WTC11 (cell line): ENCODE measurements at regions not wholly inside any gene's neighbourhood (a gene's known extent, or its start where the extent isn't known, plus 50 kb on each side); places are given as distances from the start of the nearest gene placed in this dataset.

Experiments
- ATAC-seq: fragments of 200-7000 bp; cut with Tn5 transposase; 2 replicates; pipeline ENCODE4 v1.10.0; 2021; ENCODE audit warnings: mild to moderate bottlenecking, moderate library complexity
- CTCF ChIA-PET: fragments of 300-600 bp; sonication (Branson Sonifier 250); formaldehyde crosslinking; loops from one replicate; lab custom pipeline; 2021; ENCODE audit warnings: antibody characterized with exemption; lab: Charles Lee
- POLR2A ChIA-PET: fragments of 350-600 bp; sonication (Branson Sonifier 250); formaldehyde crosslinking; loops from one replicate; lab custom pipeline; 2021; ENCODE audit warnings: antibody characterized with exemption; lab: Charles Lee
- DNase-seq: peaks from one replicate; pipeline ENCODE4 v3.0.0; 2021; ENCODE audit warnings: low spot score
- H3K27ac Mint-ChIP-seq: 2 replicates; pipeline ENCODE4 v1.8.0; 2021; ENCODE audit warnings: mixed read lengths
- H3K27me3 Mint-ChIP-seq: 2 replicates; pipeline ENCODE4 v1.8.0; 2021; ENCODE audit warnings: low read depth, mild to moderate bottlenecking, moderate library complexity, mixed read lengths
- H3K36me3 Mint-ChIP-seq: 2 replicates; pipeline ENCODE4 v1.8.0; 2021; ENCODE audit warnings: mixed read lengths
- H3K4me1 Mint-ChIP-seq: 2 replicates; pipeline ENCODE4 v1.8.0; 2022; ENCODE audit warnings: mixed read lengths
- H3K4me3 Mint-ChIP-seq: 2 replicates; pipeline ENCODE4 v1.8.0; 2021; ENCODE audit warnings: mild to moderate bottlenecking, moderate library complexity, mixed read lengths
- H3K9me3 Mint-ChIP-seq: 2 replicates; pipeline ENCODE4 v1.8.0; 2021; ENCODE audit warnings: mixed read lengths
- CBFB ChIP-seq: sonication (generic); formaldehyde crosslinking; IDR thresholded peaks from 2 replicates; pipeline ENCODE4 v1.8.1; 2022; ENCODE audit warnings: mild to moderate bottlenecking, low read depth, missing genetic modification reagents
- CREB1 ChIP-seq: sonication (generic); formaldehyde crosslinking; IDR thresholded peaks from 2 replicates; pipeline ENCODE4 v1.8.0; 2023; ENCODE audit warnings: mild to moderate bottlenecking, missing genetic modification reagents
- NFATC4 ChIP-seq: fragments of 250-450 bp; sonication (Bioruptor Pico); IDR thresholded peaks from 2 replicates; pipeline ENCODE4 v1.9.0; 2021; ENCODE audit warnings: mild to moderate bottlenecking
- NFYB ChIP-seq: sonication (generic); formaldehyde crosslinking; conservative IDR thresholded peaks from 2 replicates; pipeline ENCODE4 v1.8.0; 2022; ENCODE audit warnings: low read depth, missing genetic modification reagents
- SOX15 ChIP-seq: fragments of 250-450 bp; sonication (Bioruptor Pico); IDR thresholded peaks from 2 replicates; pipeline ENCODE4 v1.9.0; 2021; ENCODE audit warnings: mild to moderate bottlenecking
- ZNF232 ChIP-seq: sonication (generic); formaldehyde crosslinking; IDR thresholded peaks from 2 replicates; pipeline ENCODE4 v1.8.0; 2022; ENCODE audit warnings: mild to moderate bottlenecking, missing genetic modification reagents
- ZNF263 ChIP-seq: sonication (generic); formaldehyde crosslinking; IDR thresholded peaks from 2 replicates; pipeline ENCODE4 v1.8.1; 2022; ENCODE audit warnings: low read depth, mild to moderate bottlenecking, moderate library complexity, missing genetic modification reagents
- ZNF671 ChIP-seq: fragments of 250-450 bp; sonication (Bioruptor Pico); IDR thresholded peaks from 2 replicates; pipeline ENCODE4 v1.8.0; 2021; ENCODE audit warnings: mild to moderate bottlenecking
- TF ChIP-seq, protein P1 (sequence below): sonication (generic); formaldehyde crosslinking; IDR thresholded peaks from 2 replicates; pipeline ENCODE4 v1.8.1; 2022; ENCODE audit warnings: low read depth, mild to moderate bottlenecking, moderate library complexity, missing genetic modification reagents, borderline replicate concordance
- TF ChIP-seq, protein P2 (sequence below): fragments of 250-450 bp; sonication (Bioruptor Pico); IDR thresholded peaks from 2 replicates; pipeline ENCODE4 v2.1.2; 2022; ENCODE audit warnings: mild to moderate bottlenecking, moderate library complexity
- TF ChIP-seq, protein P3 (sequence below): sonication (generic); formaldehyde crosslinking; IDR thresholded peaks from 2 replicates; pipeline ENCODE4 v1.8.1; 2023; ENCODE audit warnings: mild to moderate bottlenecking, missing genetic modification reagents
- TF ChIP-seq, protein P4 (sequence below): fragments of 250-450 bp; sonication (Bioruptor Pico); IDR thresholded peaks from 2 replicates; pipeline ENCODE4 v1.9.0; 2021; ENCODE audit warnings: mild to moderate bottlenecking, borderline replicate concordance
- TF ChIP-seq, protein P5 (sequence below): sonication (generic); formaldehyde crosslinking; IDR thresholded peaks from 2 replicates; pipeline ENCODE4 v1.8.1; 2022; ENCODE audit warnings: mild to moderate bottlenecking, moderate library complexity, missing genetic modification reagents
- TF ChIP-seq, protein P6 (sequence below): sonication (generic); formaldehyde crosslinking; IDR thresholded peaks from 2 replicates; pipeline ENCODE4 v1.8.1; 2023; ENCODE audit warnings: mild to moderate bottlenecking, missing genetic modification reagents, moderate library complexity
- TF ChIP-seq, protein P7 (sequence below): fragments of 250-450 bp; sonication (Bioruptor Pico); conservative IDR thresholded peaks from 2 replicates; pipeline ENCODE4 v1.9.0; 2021; ENCODE audit warnings: mild to moderate bottlenecking
- TF ChIP-seq, protein P8 (sequence below): sonication (generic); formaldehyde crosslinking; IDR thresholded peaks from 2 replicates; pipeline ENCODE4 v1.8.1; 2023; ENCODE audit warnings: mild to moderate bottlenecking, missing genetic modification reagents, borderline replicate concordance
- TF ChIP-seq, protein P9 (sequence below): sonication (generic); formaldehyde crosslinking; IDR thresholded peaks from 2 replicates; pipeline ENCODE4 v1.8.0; 2022; ENCODE audit warnings: mild to moderate bottlenecking, missing genetic modification reagents

DNA sequence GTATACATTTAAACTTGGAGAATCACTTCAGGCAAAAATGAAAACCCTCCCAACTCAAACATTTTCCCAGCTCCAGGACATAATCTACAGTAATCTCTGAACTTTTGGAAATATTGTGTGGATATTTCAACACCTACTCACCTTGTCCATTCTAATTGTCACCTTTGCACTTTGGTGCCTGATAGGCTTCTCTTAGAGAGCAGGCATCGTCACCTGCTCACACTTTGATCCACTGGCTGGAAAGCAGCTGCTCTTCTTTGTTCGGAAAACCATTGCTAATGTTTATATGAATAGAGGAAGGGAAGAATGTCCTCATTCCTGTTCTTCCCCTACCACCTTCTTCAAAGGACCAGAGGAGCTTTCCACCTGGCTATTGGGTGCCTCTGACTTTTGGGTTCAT lies 411.2 kb downstream of the FGF9 start (continued):
- TF ChIP-seq, protein P1, sequence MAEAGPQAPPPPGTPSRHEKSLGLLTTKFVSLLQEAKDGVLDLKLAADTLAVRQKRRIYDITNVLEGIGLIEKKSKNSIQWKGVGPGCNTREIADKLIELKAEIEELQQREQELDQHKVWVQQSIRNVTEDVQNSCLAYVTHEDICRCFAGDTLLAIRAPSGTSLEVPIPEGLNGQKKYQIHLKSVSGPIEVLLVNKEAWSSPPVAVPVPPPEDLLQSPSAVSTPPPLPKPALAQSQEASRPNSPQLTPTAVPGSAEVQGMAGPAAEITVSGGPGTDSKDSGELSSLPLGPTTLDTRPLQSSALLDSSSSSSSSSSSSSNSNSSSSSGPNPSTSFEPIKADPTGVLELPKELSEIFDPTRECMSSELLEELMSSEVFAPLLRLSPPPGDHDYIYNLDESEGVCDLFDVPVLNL = no peak

DNA sequence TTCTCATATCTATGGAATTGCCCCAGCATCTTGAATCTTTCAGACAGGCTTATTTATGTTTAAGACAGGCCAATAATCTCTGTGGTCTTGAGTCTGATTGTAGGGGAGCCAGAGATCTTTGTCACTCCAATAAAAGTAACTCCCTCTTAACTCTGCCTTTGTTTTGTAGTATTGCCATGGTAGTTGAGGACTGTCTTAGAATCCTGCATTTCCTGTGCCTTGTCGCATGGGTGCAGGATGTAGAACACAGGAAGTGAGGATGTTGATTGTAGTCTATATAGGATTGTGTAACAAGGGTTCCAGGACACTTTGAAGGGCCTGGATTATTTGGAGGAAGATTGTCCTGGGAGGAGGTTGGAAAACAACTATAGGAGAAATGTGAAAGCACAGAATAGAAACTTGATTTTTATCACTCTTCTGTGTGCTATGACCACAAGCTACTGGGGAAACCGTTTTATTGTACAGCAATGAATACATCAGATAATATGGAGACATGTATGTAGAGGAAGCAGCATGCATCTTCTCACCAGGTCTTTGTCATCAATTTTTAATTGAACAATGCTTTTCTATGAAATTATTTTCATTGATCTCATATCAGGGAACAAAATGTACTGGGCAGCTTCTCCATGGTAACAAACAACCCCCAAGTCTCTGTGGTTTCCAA lies 411.7 kb downstream of the FGF9 start:
- Mint-ChIP-seq H3K27me3 (peaks cover 56% of the 10 kb centered on the region), H3K4me3 (no peak overlapping the region), H3K9me3 (no peaks in the 10 kb centered on the region), H3K27ac (no peak overlapping the region), H3K36me3 (no peaks in the 10 kb centered on the region), H3K4me1 (peaks cover 21% of the 10 kb centered on the region)
- DNase-seq (no peak), ATAC-seq (peak; percentile 44)
- POLR2A ChIA-PET = no interaction called here
- CTCF ChIA-PET = no interaction called here
- no peak for TF ChIP-seq NFATC4 (CRISPR knock-in tag)
- TF ChIP-seq, protein P2, sequence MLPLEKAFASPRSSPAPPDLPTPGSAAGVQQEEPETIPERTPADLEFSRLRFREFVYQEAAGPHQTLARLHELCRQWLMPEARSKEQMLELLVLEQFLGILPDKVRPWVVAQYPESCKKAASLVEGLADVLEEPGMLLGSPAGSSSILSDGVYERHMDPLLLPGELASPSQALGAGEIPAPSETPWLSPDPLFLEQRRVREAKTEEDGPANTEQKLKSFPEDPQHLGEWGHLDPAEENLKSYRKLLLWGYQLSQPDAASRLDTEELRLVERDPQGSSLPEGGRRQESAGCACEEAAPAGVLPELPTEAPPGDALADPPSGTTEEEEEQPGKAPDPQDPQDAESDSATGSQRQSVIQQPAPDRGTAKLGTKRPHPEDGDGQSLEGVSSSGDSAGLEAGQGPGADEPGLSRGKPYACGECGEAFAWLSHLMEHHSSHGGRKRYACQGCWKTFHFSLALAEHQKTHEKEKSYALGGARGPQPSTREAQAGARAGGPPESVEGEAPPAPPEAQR (CRISPR knock-in tag) = no peak
- TF ChIP-seq, protein P3, sequence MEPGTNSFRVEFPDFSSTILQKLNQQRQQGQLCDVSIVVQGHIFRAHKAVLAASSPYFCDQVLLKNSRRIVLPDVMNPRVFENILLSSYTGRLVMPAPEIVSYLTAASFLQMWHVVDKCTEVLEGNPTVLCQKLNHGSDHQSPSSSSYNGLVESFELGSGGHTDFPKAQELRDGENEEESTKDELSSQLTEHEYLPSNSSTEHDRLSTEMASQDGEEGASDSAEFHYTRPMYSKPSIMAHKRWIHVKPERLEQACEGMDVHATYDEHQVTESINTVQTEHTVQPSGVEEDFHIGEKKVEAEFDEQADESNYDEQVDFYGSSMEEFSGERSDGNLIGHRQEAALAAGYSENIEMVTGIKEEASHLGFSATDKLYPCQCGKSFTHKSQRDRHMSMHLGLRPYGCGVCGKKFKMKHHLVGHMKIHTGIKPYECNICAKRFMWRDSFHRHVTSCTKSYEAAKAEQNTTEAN (CRISPR knock-in tag) = no peak
- no peak for TF ChIP-seq SOX15 (CRISPR knock-in tag)
- no peak for TF ChIP-seq CREB1
- TF ChIP-seq, protein P4, sequence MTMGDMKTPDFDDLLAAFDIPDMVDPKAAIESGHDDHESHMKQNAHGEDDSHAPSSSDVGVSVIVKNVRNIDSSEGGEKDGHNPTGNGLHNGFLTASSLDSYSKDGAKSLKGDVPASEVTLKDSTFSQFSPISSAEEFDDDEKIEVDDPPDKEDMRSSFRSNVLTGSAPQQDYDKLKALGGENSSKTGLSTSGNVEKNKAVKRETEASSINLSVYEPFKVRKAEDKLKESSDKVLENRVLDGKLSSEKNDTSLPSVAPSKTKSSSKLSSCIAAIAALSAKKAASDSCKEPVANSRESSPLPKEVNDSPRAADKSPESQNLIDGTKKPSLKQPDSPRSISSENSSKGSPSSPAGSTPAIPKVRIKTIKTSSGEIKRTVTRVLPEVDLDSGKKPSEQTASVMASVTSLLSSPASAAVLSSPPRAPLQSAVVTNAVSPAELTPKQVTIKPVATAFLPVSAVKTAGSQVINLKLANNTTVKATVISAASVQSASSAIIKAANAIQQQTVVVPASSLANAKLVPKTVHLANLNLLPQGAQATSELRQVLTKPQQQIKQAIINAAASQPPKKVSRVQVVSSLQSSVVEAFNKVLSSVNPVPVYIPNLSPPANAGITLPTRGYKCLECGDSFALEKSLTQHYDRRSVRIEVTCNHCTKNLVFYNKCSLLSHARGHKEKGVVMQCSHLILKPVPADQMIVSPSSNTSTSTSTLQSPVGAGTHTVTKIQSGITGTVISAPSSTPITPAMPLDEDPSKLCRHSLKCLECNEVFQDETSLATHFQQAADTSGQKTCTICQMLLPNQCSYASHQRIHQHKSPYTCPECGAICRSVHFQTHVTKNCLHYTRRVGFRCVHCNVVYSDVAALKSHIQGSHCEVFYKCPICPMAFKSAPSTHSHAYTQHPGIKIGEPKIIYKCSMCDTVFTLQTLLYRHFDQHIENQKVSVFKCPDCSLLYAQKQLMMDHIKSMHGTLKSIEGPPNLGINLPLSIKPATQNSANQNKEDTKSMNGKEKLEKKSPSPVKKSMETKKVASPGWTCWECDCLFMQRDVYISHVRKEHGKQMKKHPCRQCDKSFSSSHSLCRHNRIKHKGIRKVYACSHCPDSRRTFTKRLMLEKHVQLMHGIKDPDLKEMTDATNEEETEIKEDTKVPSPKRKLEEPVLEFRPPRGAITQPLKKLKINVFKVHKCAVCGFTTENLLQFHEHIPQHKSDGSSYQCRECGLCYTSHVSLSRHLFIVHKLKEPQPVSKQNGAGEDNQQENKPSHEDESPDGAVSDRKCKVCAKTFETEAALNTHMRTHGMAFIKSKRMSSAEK = no peak
- TF ChIP-seq ZNF232 (CRISPR knock-in tag) = no peak
- TF ChIP-seq, protein P5, sequence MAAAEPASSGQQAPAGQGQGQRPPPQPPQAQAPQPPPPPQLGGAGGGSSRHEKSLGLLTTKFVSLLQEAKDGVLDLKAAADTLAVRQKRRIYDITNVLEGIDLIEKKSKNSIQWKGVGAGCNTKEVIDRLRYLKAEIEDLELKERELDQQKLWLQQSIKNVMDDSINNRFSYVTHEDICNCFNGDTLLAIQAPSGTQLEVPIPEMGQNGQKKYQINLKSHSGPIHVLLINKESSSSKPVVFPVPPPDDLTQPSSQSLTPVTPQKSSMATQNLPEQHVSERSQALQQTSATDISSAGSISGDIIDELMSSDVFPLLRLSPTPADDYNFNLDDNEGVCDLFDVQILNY (CRISPR knock-in tag) = no peak
- TF ChIP-seq, protein P6, sequence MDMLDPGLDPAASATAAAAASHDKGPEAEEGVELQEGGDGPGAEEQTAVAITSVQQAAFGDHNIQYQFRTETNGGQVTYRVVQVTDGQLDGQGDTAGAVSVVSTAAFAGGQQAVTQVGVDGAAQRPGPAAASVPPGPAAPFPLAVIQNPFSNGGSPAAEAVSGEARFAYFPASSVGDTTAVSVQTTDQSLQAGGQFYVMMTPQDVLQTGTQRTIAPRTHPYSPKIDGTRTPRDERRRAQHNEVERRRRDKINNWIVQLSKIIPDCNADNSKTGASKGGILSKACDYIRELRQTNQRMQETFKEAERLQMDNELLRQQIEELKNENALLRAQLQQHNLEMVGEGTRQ = no peak
- TF ChIP-seq, protein P7, sequence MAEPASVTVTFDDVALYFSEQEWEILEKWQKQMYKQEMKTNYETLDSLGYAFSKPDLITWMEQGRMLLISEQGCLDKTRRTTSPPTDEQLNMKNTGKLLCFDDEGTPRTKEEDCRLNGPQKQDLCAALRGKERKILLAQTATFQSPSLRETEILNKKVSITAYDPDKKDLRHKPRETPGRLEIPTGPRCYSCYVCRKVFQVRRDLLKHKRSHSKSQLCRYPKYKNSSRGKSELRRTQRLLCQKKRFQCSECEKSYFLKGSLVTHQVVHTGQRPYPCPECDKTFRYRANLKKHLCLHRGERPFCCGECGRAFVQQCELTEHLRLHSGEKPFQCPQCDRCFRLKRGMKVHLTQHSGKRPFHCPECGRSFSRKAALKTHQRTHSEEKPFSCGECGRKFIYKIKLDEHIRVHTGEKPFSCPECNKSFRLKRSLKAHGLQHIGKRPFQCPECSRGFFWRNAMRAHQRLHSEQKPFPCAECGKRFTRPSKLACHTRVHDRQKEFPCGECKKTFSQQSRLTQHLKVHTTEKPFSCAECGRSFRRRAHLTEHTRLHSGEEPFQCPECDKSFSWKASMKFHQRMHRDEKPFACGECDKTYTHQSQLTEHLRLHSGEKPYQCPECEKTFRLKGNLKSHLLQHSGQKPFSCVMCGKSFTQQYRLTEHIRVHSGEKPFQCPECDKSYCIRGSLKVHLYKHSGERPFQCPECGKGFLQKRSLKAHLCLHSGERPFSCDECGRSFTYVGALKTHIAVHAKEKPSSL (CRISPR knock-in tag) = no peak
- TF ChIP-seq ZNF263 (CRISPR knock-in tag) = no peak
- TF ChIP-seq, protein P8, sequence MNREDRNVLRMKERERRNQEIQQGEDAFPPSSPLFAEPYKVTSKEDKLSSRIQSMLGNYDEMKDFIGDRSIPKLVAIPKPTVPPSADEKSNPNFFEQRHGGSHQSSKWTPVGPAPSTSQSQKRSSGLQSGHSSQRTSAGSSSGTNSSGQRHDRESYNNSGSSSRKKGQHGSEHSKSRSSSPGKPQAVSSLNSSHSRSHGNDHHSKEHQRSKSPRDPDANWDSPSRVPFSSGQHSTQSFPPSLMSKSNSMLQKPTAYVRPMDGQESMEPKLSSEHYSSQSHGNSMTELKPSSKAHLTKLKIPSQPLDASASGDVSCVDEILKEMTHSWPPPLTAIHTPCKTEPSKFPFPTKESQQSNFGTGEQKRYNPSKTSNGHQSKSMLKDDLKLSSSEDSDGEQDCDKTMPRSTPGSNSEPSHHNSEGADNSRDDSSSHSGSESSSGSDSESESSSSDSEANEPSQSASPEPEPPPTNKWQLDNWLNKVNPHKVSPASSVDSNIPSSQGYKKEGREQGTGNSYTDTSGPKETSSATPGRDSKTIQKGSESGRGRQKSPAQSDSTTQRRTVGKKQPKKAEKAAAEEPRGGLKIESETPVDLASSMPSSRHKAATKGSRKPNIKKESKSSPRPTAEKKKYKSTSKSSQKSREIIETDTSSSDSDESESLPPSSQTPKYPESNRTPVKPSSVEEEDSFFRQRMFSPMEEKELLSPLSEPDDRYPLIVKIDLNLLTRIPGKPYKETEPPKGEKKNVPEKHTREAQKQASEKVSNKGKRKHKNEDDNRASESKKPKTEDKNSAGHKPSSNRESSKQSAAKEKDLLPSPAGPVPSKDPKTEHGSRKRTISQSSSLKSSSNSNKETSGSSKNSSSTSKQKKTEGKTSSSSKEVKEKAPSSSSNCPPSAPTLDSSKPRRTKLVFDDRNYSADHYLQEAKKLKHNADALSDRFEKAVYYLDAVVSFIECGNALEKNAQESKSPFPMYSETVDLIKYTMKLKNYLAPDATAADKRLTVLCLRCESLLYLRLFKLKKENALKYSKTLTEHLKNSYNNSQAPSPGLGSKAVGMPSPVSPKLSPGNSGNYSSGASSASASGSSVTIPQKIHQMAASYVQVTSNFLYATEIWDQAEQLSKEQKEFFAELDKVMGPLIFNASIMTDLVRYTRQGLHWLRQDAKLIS (CRISPR knock-in tag) = no peak
- no peak for TF ChIP-seq CBFB (CRISPR knock-in tag)
- TF ChIP-seq NFYB = no peak
- TF ChIP-seq ZNF671 (CRISPR knock-in tag) = no peak
- TF ChIP-seq, protein P9, sequence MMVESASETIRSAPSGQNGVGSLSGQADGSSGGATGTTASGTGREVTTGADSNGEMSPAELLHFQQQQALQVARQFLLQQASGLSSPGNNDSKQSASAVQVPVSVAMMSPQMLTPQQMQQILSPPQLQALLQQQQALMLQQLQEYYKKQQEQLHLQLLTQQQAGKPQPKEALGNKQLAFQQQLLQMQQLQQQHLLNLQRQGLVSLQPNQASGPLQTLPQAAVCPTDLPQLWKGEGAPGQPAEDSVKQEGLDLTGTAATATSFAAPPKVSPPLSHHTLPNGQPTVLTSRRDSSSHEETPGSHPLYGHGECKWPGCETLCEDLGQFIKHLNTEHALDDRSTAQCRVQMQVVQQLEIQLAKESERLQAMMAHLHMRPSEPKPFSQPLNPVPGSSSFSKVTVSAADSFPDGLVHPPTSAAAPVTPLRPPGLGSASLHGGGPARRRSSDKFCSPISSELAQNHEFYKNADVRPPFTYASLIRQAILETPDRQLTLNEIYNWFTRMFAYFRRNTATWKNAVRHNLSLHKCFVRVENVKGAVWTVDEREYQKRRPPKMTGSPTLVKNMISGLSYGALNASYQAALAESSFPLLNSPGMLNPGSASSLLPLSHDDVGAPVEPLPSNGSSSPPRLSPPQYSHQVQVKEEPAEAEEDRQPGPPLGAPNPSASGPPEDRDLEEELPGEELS = no peak
